SK-N-SH treated with all-trans-retinoic acid at 6 μM for 48 hours (cell line): ENCODE measurements at regions not wholly inside any gene's neighbourhood (a gene's known extent, or its start where the extent isn't known, plus 50 kb on each side); places are given as distances from the start of the nearest gene placed in this dataset.

Experiments used
- ARNTL ChIP-seq: fragments of 450-650 bp; formaldehyde crosslinking; IDR thresholded peaks from 2 replicates; pipeline ENCODE4 v1.5.0; 2020; ENCODE audit warnings: low read depth, mild to moderate bottlenecking, moderate library complexity, borderline replicate concordance
- BACH2 ChIP-seq: fragments of 250-450 bp; sonication (Bioruptor Pico); IDR thresholded peaks from 2 replicates; pipeline ENCODE4 v1.9.0; 2021; ENCODE audit warnings: mild to moderate bottlenecking, borderline replicate concordance
- PPARA ChIP-seq: fragments of 250-450 bp; sonication (Bioruptor Pico); IDR thresholded peaks from 2 replicates; pipeline ENCODE4 v1.5.0; 2020; ENCODE audit warnings: mild to moderate bottlenecking, borderline replicate concordance
- ZC3H10 ChIP-seq: fragments of 250-450 bp; sonication (Bioruptor Pico); IDR thresholded peaks from 2 replicates; pipeline ENCODE4 v1.5.1; 2021; ENCODE audit warnings: mild to moderate bottlenecking, moderate library complexity
- TF ChIP-seq, protein P1 (sequence below): fragments of 250-450 bp; sonication (Bioruptor Pico); IDR thresholded peaks from 2 replicates; pipeline ENCODE4 v1.8.0; 2020; ENCODE audit warnings: mild to moderate bottlenecking, moderate library complexity, borderline replicate concordance
- TF ChIP-seq, protein P2 (sequence below): fragments of 250-450 bp; sonication (Bioruptor Pico); IDR thresholded peaks from 2 replicates; pipeline ENCODE4 v1.5.0; 2020; ENCODE audit warnings: mild to moderate bottlenecking, moderate library complexity
- TF ChIP-seq, protein P3 (sequence below): fragments of 250-450 bp; sonication (Bioruptor Pico); IDR thresholded peaks from 2 replicates; pipeline ENCODE4 v1.5.1; 2021; ENCODE audit warnings: mild to moderate bottlenecking, moderate library complexity
- TF ChIP-seq, protein P4 (sequence below): fragments of 250-450 bp; sonication (Bioruptor Pico); IDR thresholded peaks from 2 replicates; pipeline ENCODE4 v1.8.0; 2021; ENCODE audit warnings: low read depth, mild to moderate bottlenecking, moderate library complexity, borderline replicate concordance

DNA sequence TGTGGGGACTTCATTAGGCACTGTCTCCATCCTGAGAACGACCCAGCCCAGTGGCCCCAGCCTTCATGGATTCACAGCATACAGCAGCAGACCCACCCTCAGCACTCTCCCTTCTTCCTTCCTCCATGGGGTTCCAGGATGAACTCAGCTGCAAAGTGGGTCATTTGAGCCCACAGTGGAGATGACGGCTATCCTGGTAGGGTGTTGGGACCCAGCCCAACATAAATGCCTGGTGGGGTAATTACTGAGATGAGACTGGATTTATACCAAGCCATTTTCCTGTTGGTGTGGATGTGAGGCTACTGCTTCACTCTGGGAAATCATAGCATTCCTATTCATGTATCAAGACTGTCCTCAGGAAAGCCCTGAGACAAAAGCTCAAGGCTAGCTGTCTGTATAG lies 536.7 kb upstream of the TNP1 start:
- TF ChIP-seq, protein P1, sequence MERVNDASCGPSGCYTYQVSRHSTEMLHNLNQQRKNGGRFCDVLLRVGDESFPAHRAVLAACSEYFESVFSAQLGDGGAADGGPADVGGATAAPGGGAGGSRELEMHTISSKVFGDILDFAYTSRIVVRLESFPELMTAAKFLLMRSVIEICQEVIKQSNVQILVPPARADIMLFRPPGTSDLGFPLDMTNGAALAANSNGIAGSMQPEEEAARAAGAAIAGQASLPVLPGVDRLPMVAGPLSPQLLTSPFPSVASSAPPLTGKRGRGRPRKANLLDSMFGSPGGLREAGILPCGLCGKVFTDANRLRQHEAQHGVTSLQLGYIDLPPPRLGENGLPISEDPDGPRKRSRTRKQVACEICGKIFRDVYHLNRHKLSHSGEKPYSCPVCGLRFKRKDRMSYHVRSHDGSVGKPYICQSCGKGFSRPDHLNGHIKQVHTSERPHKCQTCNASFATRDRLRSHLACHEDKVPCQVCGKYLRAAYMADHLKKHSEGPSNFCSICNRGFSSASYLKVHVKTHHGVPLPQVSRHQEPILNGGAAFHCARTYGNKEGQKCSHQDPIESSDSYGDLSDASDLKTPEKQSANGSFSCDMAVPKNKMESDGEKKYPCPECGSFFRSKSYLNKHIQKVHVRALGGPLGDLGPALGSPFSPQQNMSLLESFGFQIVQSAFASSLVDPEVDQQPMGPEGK (CRISPR knock-in tag), result no peak
- TF ChIP-seq, protein P2, sequence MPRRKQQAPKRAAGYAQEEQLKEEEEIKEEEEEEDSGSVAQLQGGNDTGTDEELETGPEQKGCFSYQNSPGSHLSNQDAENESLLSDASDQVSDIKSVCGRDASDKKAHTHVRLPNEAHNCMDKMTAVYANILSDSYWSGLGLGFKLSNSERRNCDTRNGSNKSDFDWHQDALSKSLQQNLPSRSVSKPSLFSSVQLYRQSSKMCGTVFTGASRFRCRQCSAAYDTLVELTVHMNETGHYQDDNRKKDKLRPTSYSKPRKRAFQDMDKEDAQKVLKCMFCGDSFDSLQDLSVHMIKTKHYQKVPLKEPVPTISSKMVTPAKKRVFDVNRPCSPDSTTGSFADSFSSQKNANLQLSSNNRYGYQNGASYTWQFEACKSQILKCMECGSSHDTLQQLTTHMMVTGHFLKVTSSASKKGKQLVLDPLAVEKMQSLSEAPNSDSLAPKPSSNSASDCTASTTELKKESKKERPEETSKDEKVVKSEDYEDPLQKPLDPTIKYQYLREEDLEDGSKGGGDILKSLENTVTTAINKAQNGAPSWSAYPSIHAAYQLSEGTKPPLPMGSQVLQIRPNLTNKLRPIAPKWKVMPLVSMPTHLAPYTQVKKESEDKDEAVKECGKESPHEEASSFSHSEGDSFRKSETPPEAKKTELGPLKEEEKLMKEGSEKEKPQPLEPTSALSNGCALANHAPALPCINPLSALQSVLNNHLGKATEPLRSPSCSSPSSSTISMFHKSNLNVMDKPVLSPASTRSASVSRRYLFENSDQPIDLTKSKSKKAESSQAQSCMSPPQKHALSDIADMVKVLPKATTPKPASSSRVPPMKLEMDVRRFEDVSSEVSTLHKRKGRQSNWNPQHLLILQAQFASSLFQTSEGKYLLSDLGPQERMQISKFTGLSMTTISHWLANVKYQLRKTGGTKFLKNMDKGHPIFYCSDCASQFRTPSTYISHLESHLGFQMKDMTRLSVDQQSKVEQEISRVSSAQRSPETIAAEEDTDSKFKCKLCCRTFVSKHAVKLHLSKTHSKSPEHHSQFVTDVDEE (CRISPR knock-in tag), result no peak
- TF ChIP-seq, protein P3, sequence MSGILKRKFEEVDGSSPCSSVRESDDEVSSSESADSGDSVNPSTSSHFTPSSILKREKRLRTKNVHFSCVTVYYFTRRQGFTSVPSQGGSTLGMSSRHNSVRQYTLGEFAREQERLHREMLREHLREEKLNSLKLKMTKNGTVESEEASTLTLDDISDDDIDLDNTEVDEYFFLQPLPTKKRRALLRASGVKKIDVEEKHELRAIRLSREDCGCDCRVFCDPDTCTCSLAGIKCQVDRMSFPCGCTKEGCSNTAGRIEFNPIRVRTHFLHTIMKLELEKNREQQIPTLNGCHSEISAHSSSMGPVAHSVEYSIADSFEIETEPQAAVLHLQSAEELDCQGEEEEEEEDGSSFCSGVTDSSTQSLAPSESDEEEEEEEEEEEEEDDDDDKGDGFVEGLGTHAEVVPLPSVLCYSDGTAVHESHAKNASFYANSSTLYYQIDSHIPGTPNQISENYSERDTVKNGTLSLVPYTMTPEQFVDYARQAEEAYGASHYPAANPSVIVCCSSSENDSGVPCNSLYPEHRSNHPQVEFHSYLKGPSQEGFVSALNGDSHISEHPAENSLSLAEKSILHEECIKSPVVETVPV (CRISPR knock-in tag), result no peak
- TF ChIP-seq ZC3H10 (CRISPR knock-in tag), result no peak
- no peak for TF ChIP-seq PPARA (CRISPR knock-in tag)
- TF ChIP-seq BACH2 (CRISPR knock-in tag), result no peak
- TF ChIP-seq ARNTL, result no peak
- TF ChIP-seq, protein P4, sequence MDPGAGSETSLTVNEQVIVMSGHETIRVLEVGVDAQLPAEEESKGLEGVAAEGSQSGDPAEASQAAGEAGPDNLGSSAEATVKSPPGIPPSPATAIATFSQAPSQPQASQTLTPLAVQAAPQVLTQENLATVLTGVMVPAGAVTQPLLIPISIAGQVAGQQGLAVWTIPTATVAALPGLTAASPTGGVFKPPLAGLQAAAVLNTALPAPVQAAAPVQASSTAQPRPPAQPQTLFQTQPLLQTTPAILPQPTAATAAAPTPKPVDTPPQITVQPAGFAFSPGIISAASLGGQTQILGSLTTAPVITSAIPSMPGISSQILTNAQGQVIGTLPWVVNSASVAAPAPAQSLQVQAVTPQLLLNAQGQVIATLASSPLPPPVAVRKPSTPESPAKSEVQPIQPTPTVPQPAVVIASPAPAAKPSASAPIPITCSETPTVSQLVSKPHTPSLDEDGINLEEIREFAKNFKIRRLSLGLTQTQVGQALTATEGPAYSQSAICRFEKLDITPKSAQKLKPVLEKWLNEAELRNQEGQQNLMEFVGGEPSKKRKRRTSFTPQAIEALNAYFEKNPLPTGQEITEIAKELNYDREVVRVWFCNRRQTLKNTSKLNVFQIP (CRISPR knock-in tag), result no peak
